ENCODE measurements at regions not wholly inside any gene's neighbourhood (a gene's known extent, or its start where the extent isn't known, plus 50 kb on each side); places are given as distances from the start of the nearest gene placed in this dataset.
"Not testable (repeated sequence)": the region's sequence is repeated elsewhere in the genome, so short reads cannot be mapped to it uniquely, and the experiment has no call there.

- not testable (repeated sequence) for DNase-seq
These were observed 111.8 kb upstream of the ANKRD30BL start for GRCh38 chr2:132273585-132273984.

DNA sequence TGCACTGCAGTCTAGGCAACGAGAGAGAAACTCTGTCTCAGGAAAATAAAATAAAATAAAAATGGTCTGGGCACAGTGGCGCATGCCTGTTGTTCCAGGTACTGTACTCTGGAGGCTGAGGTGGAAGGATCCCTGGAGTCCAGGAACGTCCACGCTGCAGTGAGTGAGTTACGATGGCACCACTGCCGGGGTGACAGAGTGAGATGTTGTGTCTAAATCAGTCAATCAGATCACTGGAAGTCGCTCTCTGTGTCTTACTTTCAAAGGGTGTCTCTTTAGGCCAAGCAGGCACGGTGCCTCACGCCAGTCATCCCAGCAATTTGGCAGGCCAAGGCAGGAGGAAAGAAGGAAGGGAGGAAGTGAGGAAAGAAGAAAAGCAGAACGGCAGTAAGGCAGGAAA, 112.2 kb upstream of the ANKRD30BL start:
- DNase-seq, result no peak

DNA sequence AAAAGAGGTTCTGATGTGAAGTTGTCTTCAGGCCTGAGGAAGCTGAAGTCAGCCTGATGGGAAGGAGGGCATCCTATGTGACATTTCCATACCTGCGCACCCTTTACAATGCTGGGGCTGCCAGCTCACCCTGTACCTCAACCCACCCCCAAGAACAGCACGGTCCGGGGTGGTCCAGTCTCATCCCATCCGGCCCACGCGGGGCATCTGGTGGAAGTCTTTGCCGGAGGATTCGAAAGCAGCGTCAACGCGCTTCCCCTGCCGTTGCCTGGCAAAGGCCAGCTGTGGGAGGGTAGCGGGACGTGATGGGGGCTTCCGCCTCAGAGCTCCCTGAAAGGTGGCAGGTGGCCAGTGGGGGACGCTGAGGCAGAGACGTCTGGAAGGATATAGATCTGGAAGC, 113.6 kb upstream of the ANKRD30BL start:
- DNase-seq, result no peak

- DNase-seq, result no peak
These were observed 114.8 kb upstream of the ANKRD30BL start for GRCh38 chr2:132276571-132276981.

- DNase-seq, result no peak
These were observed 116.5 kb upstream of the ANKRD30BL start for GRCh38 chr2:132278267-132278666.

DNA sequence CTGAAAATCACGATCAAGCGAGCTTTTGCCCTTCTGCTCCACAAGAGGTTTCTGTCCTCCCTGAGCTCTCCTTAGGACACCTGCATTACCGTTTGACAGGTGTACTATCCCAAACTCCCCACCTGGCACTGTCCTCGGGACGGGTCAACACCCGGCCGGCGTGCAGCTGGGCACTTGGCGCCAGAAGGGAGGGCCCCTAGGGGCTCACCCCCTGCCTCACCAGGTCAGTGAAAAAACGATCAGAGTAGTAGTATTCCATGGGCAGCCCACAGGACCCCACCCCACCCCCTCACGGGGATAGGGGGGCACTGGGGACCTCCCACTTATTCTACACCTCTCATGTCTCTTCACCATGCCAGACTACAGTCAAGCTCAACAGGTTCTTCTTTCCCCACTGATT, 117.6 kb upstream of the ANKRD30BL start:
- DNase-seq, result no peak

DNA sequence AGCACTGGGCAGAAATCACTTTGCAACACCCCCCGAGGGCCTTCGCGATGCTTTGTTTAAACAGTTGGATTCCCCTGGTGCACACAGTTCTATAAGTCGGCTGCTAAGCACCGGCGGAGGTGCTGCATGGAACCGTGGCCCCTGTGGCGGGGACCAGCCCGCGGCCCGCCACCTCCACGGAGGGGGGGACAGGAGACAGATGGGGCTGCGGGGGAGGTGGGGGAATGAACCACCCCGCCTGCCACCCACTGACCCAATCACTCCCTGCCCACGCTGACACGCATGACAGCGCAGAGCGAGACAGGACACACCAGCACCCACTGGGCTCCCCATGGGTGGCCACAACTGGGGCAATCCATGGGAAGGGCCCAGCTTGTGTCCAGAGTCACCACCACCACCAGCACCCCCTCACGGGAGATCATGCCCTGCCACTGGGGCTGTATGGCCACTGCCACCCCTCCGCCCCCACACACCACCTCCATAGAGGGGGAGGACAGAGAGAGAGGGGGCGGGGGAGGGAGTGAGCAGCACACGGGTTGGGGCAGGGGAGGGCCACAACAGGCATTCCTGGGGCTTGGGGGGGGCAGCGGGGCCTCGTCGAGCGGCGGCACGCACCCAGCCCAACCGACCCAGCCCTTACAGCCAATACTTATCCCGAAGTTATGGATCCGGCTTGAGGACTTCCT, 118.3 kb upstream of the ANKRD30BL start:
- no peak for DNase-seq

DNA sequence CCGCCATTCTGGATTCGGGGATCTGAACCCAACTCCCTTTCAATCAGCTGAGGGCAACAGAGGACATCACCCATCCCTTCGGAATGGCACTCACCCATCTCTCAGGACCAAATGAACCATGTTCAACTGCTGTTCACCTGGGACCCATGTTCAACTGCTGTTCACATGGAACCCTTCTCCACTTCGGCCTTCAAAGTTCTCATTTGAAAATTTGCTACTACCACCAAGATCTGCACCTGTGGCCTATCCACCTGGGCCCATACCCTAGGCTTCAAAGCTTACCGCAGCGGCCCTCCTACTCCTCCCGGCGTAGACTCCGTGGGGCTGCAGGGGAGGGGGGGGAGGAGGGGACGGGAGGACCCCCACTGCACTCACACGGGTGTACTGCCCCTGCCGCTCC, 119.2 kb upstream of the ANKRD30BL start:
- no peak for DNase-seq

DNA sequence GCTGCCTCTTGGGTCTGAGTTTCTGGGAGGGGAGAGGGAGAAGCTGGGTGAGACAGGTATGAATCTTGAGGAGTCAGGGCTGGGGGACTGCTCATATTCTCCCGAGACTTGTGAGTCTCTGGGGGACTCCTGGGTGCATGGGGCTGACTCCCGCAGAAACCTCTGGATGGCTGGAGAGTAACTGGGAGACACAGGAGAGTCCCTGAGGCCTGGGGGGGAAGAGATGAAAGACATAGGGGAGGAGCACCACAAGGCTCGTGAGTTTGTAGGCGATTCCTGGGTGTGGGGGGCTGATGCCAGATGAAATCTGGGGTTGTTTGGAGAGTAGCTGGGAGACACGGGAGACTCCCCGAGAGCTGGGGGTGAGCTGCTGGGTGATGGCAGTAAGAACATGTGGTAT, 120.4 kb upstream of the ANKRD30BL start:
- not testable (repeated sequence) for DNase-seq

DNA sequence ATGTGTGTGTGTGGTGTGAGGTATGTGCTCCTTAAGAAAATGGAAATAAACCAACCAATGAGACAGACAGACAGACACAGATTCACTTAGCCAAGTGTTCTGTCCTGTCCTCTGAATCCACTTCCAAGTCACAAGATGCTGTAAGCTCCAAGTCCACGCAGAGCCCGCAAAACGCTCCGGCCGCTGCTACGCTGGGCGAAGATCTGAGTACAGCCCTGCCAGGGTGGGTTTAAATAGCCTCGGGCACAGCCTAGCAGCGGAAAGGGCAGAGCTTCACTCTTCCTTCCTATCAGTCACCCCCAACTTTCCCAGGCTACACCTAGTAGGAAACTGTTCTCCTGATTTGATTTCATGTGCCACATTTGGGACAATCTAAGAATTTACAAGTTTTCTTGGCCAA, 121.2 kb upstream of the ANKRD30BL start:
- DNase-seq, result no peak

GRCh38 chr2:132286289-132286911, 124.6 kb upstream of the ANKRD30BL start:
- DNase-seq, result not testable (repeated sequence)

DNA sequence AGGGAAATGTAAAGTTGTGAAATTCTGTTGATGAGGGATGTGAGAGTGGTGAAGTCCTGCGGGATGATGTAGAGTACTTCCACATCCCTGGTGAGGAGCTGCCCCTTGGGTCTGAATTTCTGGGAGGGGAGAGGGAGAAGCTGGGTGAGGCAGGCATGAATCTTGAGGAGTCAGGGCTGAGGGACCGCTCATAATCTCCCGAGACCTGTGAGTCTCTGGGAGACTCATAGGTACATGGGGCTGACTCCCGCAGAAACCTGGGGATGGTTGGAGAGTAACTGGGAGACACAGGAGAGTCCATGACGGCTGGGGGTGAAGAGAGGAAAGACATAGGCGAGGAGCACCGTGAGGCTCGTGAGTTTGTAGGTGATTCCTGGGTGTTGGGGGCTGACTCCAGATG, 126.2 kb upstream of the ANKRD30BL start:
- DNase-seq, result not testable (repeated sequence)

GRCh38 chr2:132289138-132289537, 127.4 kb upstream of the ANKRD30BL start:
- DNase-seq, result not testable (repeated sequence)

- DNase-seq, result not testable (repeated sequence)
These were observed 126.8 kb upstream of the GPR39 start for GRCh38 chr2:132289812-132290211.

- DNase-seq, result not testable (repeated sequence)
These were observed 115.8 kb upstream of the GPR39 start for GRCh38 chr2:132300592-132301378.

DNA sequence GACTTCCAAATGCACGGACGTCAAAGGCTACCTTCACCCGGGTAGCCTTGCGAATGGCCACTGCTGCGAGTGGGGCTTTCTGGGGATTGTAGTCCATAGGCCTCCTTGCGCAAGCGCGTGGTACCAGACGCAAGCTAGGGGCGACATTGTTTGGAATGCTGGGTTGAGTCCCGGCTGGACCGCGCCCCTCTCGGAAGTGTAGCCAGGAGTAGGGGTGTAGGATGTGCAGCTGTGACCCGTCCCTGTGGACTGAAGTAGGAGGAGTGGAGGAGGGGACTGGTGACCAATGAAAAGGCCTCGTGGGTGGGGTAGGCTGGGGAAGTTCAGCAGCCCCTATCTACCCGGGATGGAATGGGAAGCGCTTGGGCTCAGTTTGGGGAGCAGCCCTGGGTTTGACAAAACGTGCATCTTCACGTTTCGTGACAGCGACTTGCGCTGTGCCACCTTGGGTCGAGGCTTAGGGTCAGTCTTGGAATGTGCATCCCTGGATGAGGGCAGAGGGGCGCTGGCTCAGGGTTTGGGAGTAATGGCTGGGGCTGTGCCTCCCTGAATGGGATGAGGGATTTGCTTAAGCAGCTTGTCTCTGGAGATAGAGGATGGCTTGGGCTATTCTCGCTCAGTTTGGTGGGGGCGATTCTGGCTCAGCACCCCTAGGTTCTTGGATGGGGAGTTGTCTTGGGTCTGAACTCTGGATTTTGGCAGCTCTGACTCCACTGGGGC, 111.8 kb upstream of the GPR39 start:
- DNase-seq, result not testable (repeated sequence)

GRCh38 chr2:132307613-132308198, 108.9 kb upstream of the GPR39 start:
- DNase-seq, result not testable (repeated sequence)

GRCh38 chr2:132309203-132309602, 107.4 kb upstream of the GPR39 start:
- not testable (repeated sequence) for DNase-seq

DNA sequence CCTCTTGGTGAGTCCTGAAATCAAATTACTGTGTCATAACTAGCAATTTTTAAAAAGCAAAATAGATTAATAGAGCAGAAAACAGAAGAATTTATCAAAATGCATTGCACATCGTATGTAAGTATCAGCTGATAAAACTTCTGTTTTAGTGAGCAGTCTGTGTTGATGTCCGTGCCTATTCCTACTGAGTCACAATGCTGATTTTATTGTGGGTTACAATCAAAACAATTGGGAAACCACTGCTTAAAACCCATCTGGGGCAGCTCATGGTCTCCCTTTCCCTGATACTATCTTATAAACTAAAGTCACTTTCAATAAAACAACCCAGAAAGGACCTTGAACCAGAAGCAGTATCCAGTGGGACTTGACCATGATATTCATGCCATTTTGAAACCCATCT, 101.1 kb upstream of the GPR39 start:
- DNase-seq, result not testable (repeated sequence)

DNA sequence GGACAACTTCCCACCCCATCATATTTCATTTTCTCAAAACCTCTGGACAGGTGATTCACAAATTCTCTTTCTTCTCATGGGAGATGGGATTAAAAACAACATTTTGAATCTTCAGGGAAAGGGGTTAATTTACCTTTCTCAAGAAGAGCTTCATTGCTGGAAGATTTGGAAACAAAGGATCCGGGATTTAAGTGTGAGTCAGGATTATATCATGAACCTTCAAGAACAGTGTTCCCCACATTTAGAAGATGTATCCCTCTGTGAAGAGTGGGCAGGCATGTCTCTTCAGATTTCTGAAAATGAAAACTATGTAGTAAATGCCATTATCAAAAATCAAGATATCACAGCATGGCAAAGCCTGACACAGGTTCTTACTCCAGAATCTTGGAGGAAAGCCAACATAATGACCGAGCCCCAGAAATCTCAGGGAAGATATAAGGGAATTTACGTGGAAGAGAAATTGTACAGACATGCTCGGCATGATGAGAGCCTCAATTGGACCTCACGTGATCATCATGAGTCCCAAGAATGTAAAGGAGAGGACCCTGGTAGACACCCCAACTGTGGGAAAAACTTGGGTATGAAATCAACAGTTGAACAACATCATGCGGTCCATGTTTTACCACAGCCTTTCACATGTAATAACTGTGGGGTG, 99.5 kb upstream of the GPR39 start:
- not testable (repeated sequence) for DNase-seq

DNA sequence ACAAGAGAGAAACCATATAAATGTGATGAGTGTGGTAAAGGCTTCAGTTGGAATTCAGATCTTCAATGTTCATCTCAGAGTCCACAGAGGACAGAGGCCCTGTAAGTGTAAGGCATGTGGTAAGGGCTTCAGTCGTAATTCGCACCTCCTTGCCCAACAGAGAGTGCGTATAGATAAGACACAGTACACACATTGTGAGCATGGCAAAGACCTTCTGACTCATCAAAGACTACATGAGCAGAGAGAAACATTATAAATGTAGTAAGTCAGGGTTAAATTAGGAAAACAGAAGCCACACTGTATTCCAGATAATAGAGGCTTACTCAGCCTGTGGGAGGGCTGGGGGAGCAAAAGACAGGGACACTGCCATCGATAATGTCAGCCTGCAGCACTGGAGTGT, 98.1 kb upstream of the GPR39 start:
- DNase-seq, result not testable (repeated sequence)

- DNase-seq, result not testable (repeated sequence)
These were observed 92.6 kb upstream of the GPR39 start for GRCh38 chr2:132324005-132324404.

All from CD4-positive, alpha-beta T cell treated with Interleukin-12 subunit alpha and Interleukin-12 subunit beta, for 1 hour (primary cell).